H1 (cell line): ENCODE measurements at regions not wholly inside any gene's neighbourhood (a gene's known extent, or its start where the extent isn't known, plus 50 kb on each side); places are given as distances from the start of the nearest gene placed in this dataset.

Source experiments
- CTCF ChIA-PET: fragments of 300-600 bp; sonication (Branson Sonifier 250); formaldehyde crosslinking; loops from one replicate; lab custom pipeline; 2021; ENCODE audit not compliant: partially characterized antibody; lab: Charles Lee
- POLR2A ChIA-PET: fragments of 300-600 bp; sonication (Branson Sonifier 250); formaldehyde crosslinking; loops from one replicate; lab custom pipeline; 2021; ENCODE audit warnings: inconsistent platforms; ENCODE audit not compliant: partially characterized antibody; lab: Charles Lee
- DNase-seq, 2 experiments: peaks; one replicate each; pipeline versions ENCODE4 v3.0.0 to v3.0.0-alpha.2; 2010 to 2022; ENCODE audit warnings: low spot score in 2 of 2, low read depth in 1 of 2, mixed read lengths in 1 of 2
- FAIRE-seq: peaks from 2 replicates; lab custom pipeline; 2011; peaks lifted over from hg19 to GRCh38; lab: Jason Lieb, UNC
- H2AFZ ChIP-seq: 2 replicates; pipeline ENCODE4 v1.8.1; 2012; ENCODE audit warnings: low read length, inconsistent platforms
- H2AK5ac ChIP-seq: 2 replicates; pipeline ENCODE4 v1.6.1; 2013; ENCODE audit warnings: low read depth, low read length
- H2BK120ac ChIP-seq: replicated peaks from 2 replicates; pipeline ENCODE3; 2013; ENCODE audit warnings: low read depth, low read length, inconsistent platforms
- H2BK12ac ChIP-seq: 2 replicates; pipeline ENCODE4 v1.6.1; 2013; ENCODE audit warnings: low read depth, low read length
- H2BK15ac ChIP-seq: 2 replicates; pipeline ENCODE4 v1.6.1; 2013; ENCODE audit warnings: low read length
- H2BK20ac ChIP-seq: 2 replicates; pipeline ENCODE4 v1.6.1; 2013; ENCODE audit warnings: low read length
- H2BK5ac ChIP-seq: 2 replicates; pipeline ENCODE4 v1.6.1; 2013; ENCODE audit warnings: low read depth, low read length
- H3K14ac ChIP-seq: 2 replicates; pipeline ENCODE4 v1.6.1; 2013; ENCODE audit warnings: inconsistent platforms; ENCODE audit not compliant: insufficient read length
- H3K18ac ChIP-seq: 2 replicates; pipeline ENCODE4 v1.6.1; 2013; ENCODE audit warnings: low read length; ENCODE audit errors: extremely low read depth
- H3K23ac ChIP-seq: 2 replicates; pipeline ENCODE4 v1.6.1; 2013; ENCODE audit warnings: inconsistent platforms; ENCODE audit not compliant: insufficient read length
- H3K23me2 ChIP-seq: 2 replicates; pipeline ENCODE4 v1.6.1; 2013; ENCODE audit warnings: low read depth, low read length
- H3K27ac ChIP-seq: 2 replicates; pipeline ENCODE4 v1.6.1; 2011; ENCODE audit warnings: low read depth, low read length, inconsistent platforms
- H3K27me3 ChIP-seq, 4 experiments: replicated peaks in 1 of 4; 1 replicate in 1 of 4; 2 replicates in 3 of 4; pipeline versions ENCODE4 v1.6.1 to v1.8.1; 2011 to 2013; ENCODE audit warnings: low read length in 3 of 4, mild to moderate bottlenecking in 3 of 4, inconsistent platforms in 2 of 4, mixed read lengths in 2 of 4, moderate library complexity in 1 of 4; ENCODE audit not compliant: control insufficient read depth in 3 of 4, insufficient read depth in 3 of 4; ENCODE audit errors: extremely low read depth in 1 of 4
- H3K36me3 ChIP-seq, 4 experiments: 2 replicates each; pipeline versions ENCODE4 v1.6.1 to v1.8.1; 2011 to 2013; ENCODE audit warnings: mild to moderate bottlenecking in 4 of 4, low read length in 3 of 4, moderate library complexity in 2 of 4, control low read depth in 1 of 4, inconsistent platforms in 1 of 4; ENCODE audit not compliant: insufficient read depth in 4 of 4, control insufficient read depth in 2 of 4
- H3K4ac ChIP-seq: replicated peaks from 2 replicates; pipeline ENCODE3; 2013; ENCODE audit warnings: low read length, low read depth, mixed read lengths, inconsistent platforms; ENCODE audit not compliant: insufficient read length
- H3K4me1 ChIP-seq, 4 experiments: replicated peaks in 1 of 4; 1 replicate in 1 of 4; 2 replicates in 3 of 4; pipeline versions ENCODE4 v1.6.1 to v1.8.1; 2011 to 2013; ENCODE audit warnings: low read length in 3 of 4, inconsistent platforms in 2 of 4, mixed read lengths in 1 of 4; ENCODE audit not compliant: insufficient read depth in 4 of 4, control insufficient read depth in 3 of 4
- H3K4me2 ChIP-seq, 2 experiments: 2 replicates each; pipeline versions ENCODE4 v1.6.1 to v1.8.1; 2011 to 2013; ENCODE audit warnings: low read depth in 2 of 2, low read length in 2 of 2, control low read depth in 1 of 2, inconsistent platforms in 1 of 2, mild to moderate bottlenecking in 1 of 2; ENCODE audit not compliant: insufficient read depth in 1 of 2
- H3K4me3 ChIP-seq, 4 experiments: fragments of 200-600, 300-600 bp in 1 of 4; sonication (generic), shearing (Covaris generic), sonication (Bioruptor Twin) in 1 of 4; 2 replicates each; pipeline versions ENCODE4 v1.5.1 to v1.8.1; 2011 to 2016; ENCODE audit warnings: low read length in 4 of 4, low read depth in 3 of 4, control low read depth in 2 of 4, inconsistent platforms in 2 of 4, mild to moderate bottlenecking in 2 of 4, mixed read lengths in 1 of 4, moderate library complexity in 1 of 4; ENCODE audit not compliant: insufficient read depth in 2 of 4; ENCODE audit errors: extremely low read depth in 1 of 4
- H3K56ac ChIP-seq: replicated peaks from 2 replicates; pipeline ENCODE3; 2013; ENCODE audit warnings: low read depth, mild to moderate bottlenecking, mixed read lengths, low read length, inconsistent platforms; ENCODE audit not compliant: insufficient read length
- H3K79me1 ChIP-seq: 2 replicates; pipeline ENCODE4 v1.6.1; 2013; ENCODE audit warnings: low read depth, low read length, control low read depth
- H3K79me2 ChIP-seq, 2 experiments: 2 replicates each; pipeline versions ENCODE4 v1.6.1 to v1.8.1; 2012 to 2013; ENCODE audit warnings: low read length in 2 of 2, mild to moderate bottlenecking in 2 of 2, inconsistent platforms in 1 of 2; ENCODE audit not compliant: insufficient read depth in 2 of 2, control insufficient read depth in 1 of 2
- H3K9ac ChIP-seq, 4 experiments: replicated peaks in 1 of 4; 1 replicate in 1 of 4; 2 replicates in 3 of 4; pipeline versions ENCODE4 v1.6.1 to v1.8.1; 2011 to 2013; ENCODE audit warnings: low read depth in 3 of 4, low read length in 3 of 4, control low read depth in 2 of 4, mild to moderate bottlenecking in 2 of 4, moderate library complexity in 2 of 4, inconsistent platforms in 1 of 4; ENCODE audit errors: extremely low read depth in 1 of 4
- H3K9me3 ChIP-seq, 2 experiments: 2 replicates each; pipeline versions ENCODE4 v1.6.1 to v1.8.1; 2012 to 2013; ENCODE audit warnings: mild to moderate bottlenecking in 2 of 2, moderate library complexity in 2 of 2, control low read depth in 1 of 2, inconsistent platforms in 1 of 2, low read depth in 1 of 2, low read length in 1 of 2, mixed read lengths in 1 of 2; ENCODE audit not compliant: insufficient read depth in 2 of 2
- H4K20me1 ChIP-seq, 2 experiments: replicated peaks in 1 of 2; 2 replicates each; pipeline versions ENCODE3 to v1.8.1; 2011 to 2013; ENCODE audit warnings: inconsistent platforms in 2 of 2, low read length in 2 of 2, mild to moderate bottlenecking in 1 of 2; ENCODE audit not compliant: insufficient read depth in 2 of 2, control insufficient read depth in 1 of 2
- H4K5ac ChIP-seq: 2 replicates; pipeline ENCODE4 v1.6.1; 2013; ENCODE audit warnings: low read length, low read depth, mixed read lengths, inconsistent platforms; ENCODE audit not compliant: insufficient read length
- H4K8ac ChIP-seq: 2 replicates; pipeline ENCODE4 v1.8.0; 2013; ENCODE audit warnings: mild to moderate bottlenecking, moderate library complexity, low read length, inconsistent platforms; ENCODE audit not compliant: insufficient read depth; ENCODE audit errors: extremely low read depth
- H4K91ac ChIP-seq: replicated peaks from 2 replicates; pipeline ENCODE3; 2013; ENCODE audit warnings: low read length, mixed read lengths, inconsistent platforms; ENCODE audit not compliant: insufficient read length
- ATF2 ChIP-seq: IDR thresholded peaks from 2 replicates; pipeline ENCODE4 v1.6.1; 2012; ENCODE audit warnings: low read length, inconsistent platforms
- ATF3 ChIP-seq: IDR thresholded peaks from 2 replicates; pipeline ENCODE4 v1.6.1; 2011; ENCODE audit warnings: low read depth, mild to moderate bottlenecking, low read length; ENCODE audit not compliant: insufficient read depth
- CREB1 ChIP-seq: IDR thresholded peaks from 2 replicates; pipeline ENCODE4 v1.6.1; 2012; ENCODE audit warnings: inconsistent platforms
- CTBP2 ChIP-seq: IDR thresholded peaks from 2 replicates; pipeline ENCODE4 v1.7.0; 2011; ENCODE audit warnings: borderline replicate concordance, mild to moderate bottlenecking, moderate library complexity, mixed read lengths, low read length; ENCODE audit not compliant: insufficient read depth, insufficient read length
- JUND ChIP-seq: IDR thresholded peaks from 2 replicates; pipeline ENCODE4 v1.6.1; 2011; ENCODE audit warnings: mild to moderate bottlenecking, improper control_type of control experiment, low read length
- KDM5A ChIP-seq: fragments of 200-600 bp; IDR thresholded peaks from 2 replicates; pipeline ENCODE4 v1.7.1; 2012; ENCODE audit warnings: mild to moderate bottlenecking, low read length, inconsistent platforms, mixed read lengths
- POU5F1 ChIP-seq: IDR thresholded peaks from 2 replicates; pipeline ENCODE4 v1.6.1; 2011; ENCODE audit warnings: low read depth, mild to moderate bottlenecking, low read length, moderate library complexity
- RBBP5 ChIP-seq: IDR thresholded peaks from 2 replicates; pipeline ENCODE4 v1.7.1; 2012; ENCODE audit warnings: low read depth, mild to moderate bottlenecking, inconsistent platforms, low read length, moderate library complexity, borderline replicate concordance
- SAP30 ChIP-seq: fragments of 300-600 bp; sonication (generic); IDR thresholded peaks from 2 replicates; pipeline ENCODE4 v1.7.1; 2012; ENCODE audit warnings: low read length, moderate library complexity, mild to moderate bottlenecking, inconsistent platforms; ENCODE audit not compliant: insufficient read depth, insufficient replicate concordance
- SIX5 ChIP-seq: IDR thresholded peaks from 2 replicates; pipeline ENCODE4 v1.6.1; 2011; ENCODE audit warnings: mild to moderate bottlenecking, low read depth, low read length
- SP2 ChIP-seq: IDR thresholded peaks from 2 replicates; pipeline ENCODE4 v1.6.1; 2012; ENCODE audit warnings: mild to moderate bottlenecking, low read length, inconsistent platforms

GRCh38 chr1:234858722-234859121, 248.7 kb upstream of the IRF2BP2 start:
- Histone ChIP-seq H2BK12ac (no peak overlapping the region), H2BK20ac (no peak overlapping the region), H3K9ac (no peak overlapping the region), H3K56ac (no peak overlapping the region), H3K18ac (no peak overlapping the region), H3K4ac (no peak overlapping the region), H4K5ac (no peak overlapping the region), H3K4me1 (no peaks in the 10 kb centered on the region; a peak in 1 of 7 replicates), H4K20me1 (no peaks in the 10 kb centered on the region), H3K4me3 (no peak overlapping the region), H2AK5ac (no peak overlapping the region), H3K9me3 (no peaks in the 10 kb centered on the region), H3K23me2 (no peaks in the 10 kb centered on the region), H3K23ac (no peak overlapping the region), H3K4me2 (no peak overlapping the region), H3K27me3 (no peaks in the 10 kb centered on the region), H3K36me3 (no peaks in the 10 kb centered on the region), H3K27ac (no peak overlapping the region), H2BK5ac (no peak overlapping the region), H3K14ac (no peak overlapping the region), H2BK120ac (no peak overlapping the region), H4K8ac (no peak overlapping the region), H3K79me1 (no peaks in the 10 kb centered on the region), H3K79me2 (no peaks in the 10 kb centered on the region), H2BK15ac (no peak overlapping the region), H4K91ac (no peak overlapping the region), H2AFZ (no peak overlapping the region)
- ChIA-PET CTCF (interaction anchor here (0.6 to 1.2 kb wide), 3 partner anchors 8 to 34 kb away, joined by 3 read pairs; no protein-coding TSS in a partner anchor), POLR2A (no interaction called here)
- FAIRE-seq: no peak
- no peak for DNase-seq
- TF ChIP-seq CTBP2: no peak
- TF ChIP-seq KDM5A: no peak
- no peak for TF ChIP-seq ATF2
- no peak for TF ChIP-seq SP2
- TF ChIP-seq JUND: no peak
- TF ChIP-seq CREB1: no peak
- no peak for TF ChIP-seq ATF3
- no peak for TF ChIP-seq RBBP5
- no peak for TF ChIP-seq SIX5
- no peak for TF ChIP-seq SAP30
- no peak for TF ChIP-seq POU5F1
